OCI-LY3 (cell line): ENCODE measurements at regions not wholly inside any gene's neighbourhood (a gene's known extent, or its start where the extent isn't known, plus 50 kb on each side); places are given as distances from the start of the nearest gene placed in this dataset.

ENCODE experiments used
- H2AFZ ChIP-seq: fragments of 200-600, 300-600 bp; shearing (Covaris generic); 2 replicates; pipeline ENCODE4 v1.6.0; 2014; ENCODE audit warnings: antibody characterized with exemption, low read depth, low read length
- H3K27ac ChIP-seq: fragments of 200-600, 300-600 bp; sonication (generic); 2 replicates; pipeline ENCODE4 v1.5.1; 2014; ENCODE audit warnings: mild to moderate bottlenecking, low read length, moderate library complexity, mixed read lengths
- H3K27me3 ChIP-seq: fragments of 200-600, 300-600 bp; sonication (generic); 2 replicates; pipeline ENCODE4 v1.6.1; 2014; ENCODE audit warnings: low read depth, low read length, mixed read lengths
- H3K36me3 ChIP-seq: fragments of 200-600, 300-600 bp; sonication (generic); replicated peaks from 2 replicates; pipeline ENCODE3; 2014; ENCODE audit warnings: low read depth, low read length, mixed read lengths
- H3K4me1 ChIP-seq: fragments of 300-600, 200-600 bp; sonication (generic); 2 replicates; pipeline ENCODE4 v1.6.1; 2014; ENCODE audit warnings: low read length, mixed read lengths
- H3K4me2 ChIP-seq: fragments of 200-600, 300-600 bp; sonication (generic); 2 replicates; pipeline ENCODE4 v1.6.1; 2014; ENCODE audit warnings: low read length, mixed read lengths
- H3K4me3 ChIP-seq: fragments of 300-600, 200-600 bp; sonication (generic); 2 replicates; pipeline ENCODE4 v1.5.1; 2014; ENCODE audit warnings: antibody characterized with exemption, mild to moderate bottlenecking, low read length, moderate library complexity
- H3K79me2 ChIP-seq: fragments of 300-600, 200-600 bp; shearing (Covaris generic); 2 replicates; pipeline ENCODE4 v1.6.1; 2014; ENCODE audit warnings: mild to moderate bottlenecking, low read length, mixed read lengths
- H3K9ac ChIP-seq: fragments of 300-600, 200-600 bp; shearing (Covaris generic); 2 replicates; pipeline ENCODE4 v1.6.0; 2014; ENCODE audit warnings: mild to moderate bottlenecking, low read length, moderate library complexity
- H3K9me3 ChIP-seq: fragments of 200-600, 300-600 bp; shearing (Covaris generic); 2 replicates; pipeline ENCODE4 v1.6.1; 2014; ENCODE audit warnings: low read length, mixed read lengths; ENCODE audit not compliant: insufficient read depth
- H4K20me1 ChIP-seq: fragments of 200-600, 300-600 bp; sonication (generic); 2 replicates; pipeline ENCODE4 v1.6.1; 2016; ENCODE audit warnings: low read length, mixed read lengths; ENCODE audit not compliant: insufficient read depth
- EZH2phosphoT487 ChIP-seq: fragments of 200-600 bp; shearing (Covaris generic); IDR thresholded peaks from 2 replicates; pipeline ENCODE4 v1.6.1; 2018; ENCODE audit warnings: antibody characterized with exemption, mixed run types, low read depth
- TF ChIP-seq, protein P1 (sequence below): fragments of 200-600, 300-600 bp; sonication (generic); IDR thresholded peaks from 2 replicates; pipeline ENCODE4 v1.5.1; 2014; ENCODE audit warnings: antibody characterized with exemption, low read length, low read depth

- peak overlapping the region; percentile 61; the same call in 1 of the 2 replicates for H3K9ac ChIP-seq
- TF ChIP-seq, protein P1, sequence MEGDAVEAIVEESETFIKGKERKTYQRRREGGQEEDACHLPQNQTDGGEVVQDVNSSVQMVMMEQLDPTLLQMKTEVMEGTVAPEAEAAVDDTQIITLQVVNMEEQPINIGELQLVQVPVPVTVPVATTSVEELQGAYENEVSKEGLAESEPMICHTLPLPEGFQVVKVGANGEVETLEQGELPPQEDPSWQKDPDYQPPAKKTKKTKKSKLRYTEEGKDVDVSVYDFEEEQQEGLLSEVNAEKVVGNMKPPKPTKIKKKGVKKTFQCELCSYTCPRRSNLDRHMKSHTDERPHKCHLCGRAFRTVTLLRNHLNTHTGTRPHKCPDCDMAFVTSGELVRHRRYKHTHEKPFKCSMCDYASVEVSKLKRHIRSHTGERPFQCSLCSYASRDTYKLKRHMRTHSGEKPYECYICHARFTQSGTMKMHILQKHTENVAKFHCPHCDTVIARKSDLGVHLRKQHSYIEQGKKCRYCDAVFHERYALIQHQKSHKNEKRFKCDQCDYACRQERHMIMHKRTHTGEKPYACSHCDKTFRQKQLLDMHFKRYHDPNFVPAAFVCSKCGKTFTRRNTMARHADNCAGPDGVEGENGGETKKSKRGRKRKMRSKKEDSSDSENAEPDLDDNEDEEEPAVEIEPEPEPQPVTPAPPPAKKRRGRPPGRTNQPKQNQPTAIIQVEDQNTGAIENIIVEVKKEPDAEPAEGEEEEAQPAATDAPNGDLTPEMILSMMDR: no peak
- no peak for TF ChIP-seq EZH2phosphoT487
- H3K27ac ChIP-seq: peak overlapping the region; percentile 84
- H3K4me3 ChIP-seq: peak overlapping the region; percentile 67
- H3K4me2 ChIP-seq: peak overlapping the region; percentile 94
- no peak overlapping the region for H2AFZ ChIP-seq
- peaks cover 24% of the 10 kb centered on the region for H3K27me3 ChIP-seq
- H3K4me1 ChIP-seq: peaks cover 53% of the 10 kb centered on the region
- no peaks in the 10 kb centered on the region for H3K36me3 ChIP-seq
- H3K9me3 ChIP-seq: no peaks in the 10 kb centered on the region
- H3K79me2 ChIP-seq: no peaks in the 10 kb centered on the region
- H4K20me1 ChIP-seq: peaks cover 6% of the 10 kb centered on the region; the same call in 1 of the 2 replicates
Observed at GRCh38 chr10:78914502-78915189, 154.1 kb upstream of the ZMIZ1 start.

DNA sequence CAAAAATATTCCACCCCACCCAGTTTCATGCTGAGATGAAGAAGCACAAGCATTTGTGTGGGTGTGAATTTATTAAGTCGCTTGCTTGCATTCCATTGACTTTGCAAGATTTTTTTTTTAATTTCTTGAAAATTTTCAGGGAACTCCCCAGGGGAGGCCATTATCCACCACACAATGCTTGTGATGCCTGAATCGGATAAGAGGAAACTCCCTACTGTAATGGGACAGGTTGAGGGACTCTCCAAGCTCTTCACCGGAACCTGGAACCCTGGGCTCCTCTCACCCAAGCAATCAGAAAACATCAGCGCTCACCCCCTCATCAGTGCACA is 153.6 kb upstream of the ZMIZ1 start:
- H3K9me3 ChIP-seq: no peaks in the 10 kb centered on the region
- peak overlapping the region; percentile 84 for H3K27ac ChIP-seq
- H3K27me3 ChIP-seq: peaks cover 24% of the 10 kb centered on the region
- H3K79me2 ChIP-seq: no peaks in the 10 kb centered on the region
- no peak overlapping the region; the same call in 1 of the 2 replicates for H3K9ac ChIP-seq
- H3K4me1 ChIP-seq: peaks cover 53% of the 10 kb centered on the region
- H2AFZ ChIP-seq: no peak overlapping the region
- no peak for TF ChIP-seq EZH2phosphoT487
- TF ChIP-seq, protein P1: no peak
- peaks cover 6% of the 10 kb centered on the region; the same call in 1 of the 2 replicates for H4K20me1 ChIP-seq
- H3K4me2 ChIP-seq: peak overlapping the region; percentile 94
- H3K36me3 ChIP-seq: no peaks in the 10 kb centered on the region
- peak overlapping the region; percentile 67 for H3K4me3 ChIP-seq

GRCh38 chr10:78916227-78916626 is 152.5 kb upstream of the ZMIZ1 start:
- Histone ChIP-seq H3K4me1 (peaks cover 53% of the 10 kb centered on the region), H3K36me3 (no peaks in the 10 kb centered on the region), H2AFZ (no peak overlapping the region), H3K79me2 (no peaks in the 10 kb centered on the region), H3K4me2 (no peak overlapping the region), H3K9ac (no peak overlapping the region), H3K9me3 (no peaks in the 10 kb centered on the region), H3K27ac (no peak overlapping the region), H3K27me3 (peaks cover 28% of the 10 kb centered on the region), H3K4me3 (no peak overlapping the region), H4K20me1 (peaks cover 6% of the 10 kb centered on the region; the same call in 1 of the 2 replicates)
- TF ChIP-seq, protein P1: no peak
- no peak for TF ChIP-seq EZH2phosphoT487

DNA sequence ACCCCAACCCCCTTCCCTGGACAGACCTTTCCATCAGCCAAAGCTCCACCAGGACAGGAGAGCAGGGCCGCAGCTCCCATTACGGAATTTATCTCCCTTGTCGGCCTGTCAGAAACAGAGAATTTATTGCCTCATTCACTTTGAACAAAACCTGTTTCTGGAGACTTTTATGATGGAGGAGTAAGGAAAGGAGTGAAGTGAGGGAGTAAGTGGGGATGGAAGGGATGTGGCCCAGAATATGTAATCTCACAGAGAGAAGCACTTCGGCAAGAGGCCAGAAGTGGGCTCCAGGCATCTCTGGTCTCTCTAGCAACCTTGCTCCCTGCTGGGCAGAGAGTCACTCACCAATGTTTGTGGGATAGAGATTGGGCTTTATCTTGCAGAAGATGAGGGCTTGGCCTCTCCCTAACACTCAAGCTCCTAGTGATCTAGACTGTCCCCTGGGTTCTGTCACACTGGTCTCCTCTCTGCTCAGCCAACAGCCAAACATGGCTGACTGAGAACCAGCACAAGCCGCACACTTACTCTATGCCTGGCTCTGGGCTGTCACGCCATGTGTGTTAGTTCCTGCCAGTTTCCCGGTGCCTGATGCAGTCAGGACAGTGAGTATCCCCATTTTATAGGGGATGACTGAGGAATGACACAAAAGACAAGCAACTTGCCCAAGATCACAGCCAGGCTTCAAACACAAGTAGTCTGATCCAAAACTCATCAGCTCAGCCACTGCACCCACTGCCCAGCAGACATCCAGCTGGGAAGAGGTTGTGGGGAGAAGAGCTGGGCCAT is 149.4 kb upstream of the ZMIZ1 start:
- no peaks in the 10 kb centered on the region for H3K36me3 ChIP-seq
- no peak overlapping the region for H3K4me3 ChIP-seq
- no peak overlapping the region for H2AFZ ChIP-seq
- no peak overlapping the region for H3K4me2 ChIP-seq
- H3K9me3 ChIP-seq: no peaks in the 10 kb centered on the region
- H4K20me1 ChIP-seq: peaks cover 4% of the 10 kb centered on the region; the same call in 1 of the 2 replicates
- no peak overlapping the region for H3K9ac ChIP-seq
- peaks cover 30% of the 10 kb centered on the region for H3K4me1 ChIP-seq
- TF ChIP-seq EZH2phosphoT487: no peak
- TF ChIP-seq, protein P1: no peak
- peaks cover 38% of the 10 kb centered on the region for H3K27me3 ChIP-seq
- H3K79me2 ChIP-seq: no peaks in the 10 kb centered on the region
- no peak overlapping the region for H3K27ac ChIP-seq
